ENCODE measurements at regions not wholly inside any gene's neighbourhood (a gene's known extent, or its start where the extent isn't known, plus 50 kb on each side); places are given as distances from the start of the nearest gene placed in this dataset.

GRCh38 chr16:6331770-6332169, 1000.9 kb upstream of the RBFOX1 start:
- H3K27ac ChIP-seq (ENCODE audit: extremely low read depth, low read depth, low read length) = no peak overlapping the region
- H3K36me3 ChIP-seq (ENCODE audit: control insufficient read depth in 2 of 2, insufficient read depth in 1 of 2, low read length in 2 of 2) = no peaks in the 10 kb centered on the region
- no peak overlapping the region for H3K4me3 ChIP-seq (ENCODE audit: low read depth, low read length)
- H3K4me1 ChIP-seq (ENCODE audit: control insufficient read depth, insufficient read depth, low read length) = no peaks in the 10 kb centered on the region
- H3K9me3 ChIP-seq (ENCODE audit: control insufficient read depth, insufficient read depth, low read depth, low read length) = no peaks in the 10 kb centered on the region
- ChIA-PET POLR2A (no interaction called here), CTCF (interaction anchor here (0.6 to 0.8 kb wide), 2 partner anchors 312 to 655 kb away, joined by 3 to 4 read pairs; no protein-coding TSS in a partner anchor)
- TF ChIP-seq PATZ1 (tag by site-specific recombination; IDR thresholded peaks at IDR 0.05) = no peak
- TF ChIP-seq ZNF16 (tag by site-specific recombination; IDR thresholded peaks at IDR 0.05; ENCODE audit: low read depth) = no peak
- TF ChIP-seq, protein P1, sequence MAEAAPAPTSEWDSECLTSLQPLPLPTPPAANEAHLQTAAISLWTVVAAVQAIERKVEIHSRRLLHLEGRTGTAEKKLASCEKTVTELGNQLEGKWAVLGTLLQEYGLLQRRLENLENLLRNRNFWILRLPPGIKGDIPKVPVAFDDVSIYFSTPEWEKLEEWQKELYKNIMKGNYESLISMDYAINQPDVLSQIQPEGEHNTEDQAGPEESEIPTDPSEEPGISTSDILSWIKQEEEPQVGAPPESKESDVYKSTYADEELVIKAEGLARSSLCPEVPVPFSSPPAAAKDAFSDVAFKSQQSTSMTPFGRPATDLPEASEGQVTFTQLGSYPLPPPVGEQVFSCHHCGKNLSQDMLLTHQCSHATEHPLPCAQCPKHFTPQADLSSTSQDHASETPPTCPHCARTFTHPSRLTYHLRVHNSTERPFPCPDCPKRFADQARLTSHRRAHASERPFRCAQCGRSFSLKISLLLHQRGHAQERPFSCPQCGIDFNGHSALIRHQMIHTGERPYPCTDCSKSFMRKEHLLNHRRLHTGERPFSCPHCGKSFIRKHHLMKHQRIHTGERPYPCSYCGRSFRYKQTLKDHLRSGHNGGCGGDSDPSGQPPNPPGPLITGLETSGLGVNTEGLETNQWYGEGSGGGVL (tag by site-specific recombination; IDR thresholded peaks at IDR 0.05) = no peak
- no peak for TF ChIP-seq ZNF311 (tag by site-specific recombination; IDR thresholded peaks at IDR 0.05; ENCODE audit: borderline replicate concordance)
- no peak for TF ChIP-seq ZNF2 (tag by site-specific recombination; IDR thresholded peaks at IDR 0.05)
- TF ChIP-seq ZNF473 (tag by site-specific recombination; IDR thresholded peaks at IDR 0.05) = no peak
- TF ChIP-seq ZNF670 (tag by site-specific recombination; IDR thresholded peaks at IDR 0.05; ENCODE audit: low read depth) = no peak

DNA sequence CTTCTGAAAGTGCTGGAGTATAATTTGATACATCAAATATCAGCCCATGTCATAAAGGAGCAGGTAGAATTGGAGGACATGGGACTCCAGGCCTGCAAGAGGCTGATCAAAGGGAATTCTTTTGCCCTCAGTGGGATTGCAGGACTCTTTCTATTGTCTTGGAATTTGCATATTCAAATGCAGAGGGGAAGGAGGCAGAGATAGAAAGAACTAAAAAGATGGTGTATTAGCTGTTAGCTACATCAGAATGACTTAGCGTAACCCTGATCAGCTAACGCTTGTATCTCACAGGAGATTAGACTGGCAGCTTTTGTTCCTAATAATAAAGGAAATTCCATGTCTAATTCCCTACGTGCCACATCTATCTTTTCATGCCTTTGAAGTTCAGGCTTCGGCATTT, 1014.7 kb upstream of the RBFOX1 start:
- Histone ChIP-seq H3K27ac (ENCODE audit: extremely low read depth, low read depth, low read length) (no peak overlapping the region), H3K4me1 (ENCODE audit: control insufficient read depth, insufficient read depth, low read length) (no peaks in the 10 kb centered on the region), H3K4me3 (ENCODE audit: low read depth, low read length) (no peak overlapping the region), H3K9me3 (ENCODE audit: control insufficient read depth, insufficient read depth, low read depth, low read length) (no peaks in the 10 kb centered on the region), H3K36me3 (ENCODE audit: control insufficient read depth in 2 of 2, insufficient read depth in 1 of 2, low read length in 2 of 2) (no peaks in the 10 kb centered on the region)
- ChIA-PET CTCF (no interaction called here), POLR2A (no interaction called here)
- TF ChIP-seq ZNF843 (tag by site-specific recombination; IDR thresholded peaks at IDR 0.05) = no peak
- TF ChIP-seq ZNF404 (tag by site-specific recombination; IDR thresholded peaks at IDR 0.05) = no peak
- TF ChIP-seq, protein P2, sequence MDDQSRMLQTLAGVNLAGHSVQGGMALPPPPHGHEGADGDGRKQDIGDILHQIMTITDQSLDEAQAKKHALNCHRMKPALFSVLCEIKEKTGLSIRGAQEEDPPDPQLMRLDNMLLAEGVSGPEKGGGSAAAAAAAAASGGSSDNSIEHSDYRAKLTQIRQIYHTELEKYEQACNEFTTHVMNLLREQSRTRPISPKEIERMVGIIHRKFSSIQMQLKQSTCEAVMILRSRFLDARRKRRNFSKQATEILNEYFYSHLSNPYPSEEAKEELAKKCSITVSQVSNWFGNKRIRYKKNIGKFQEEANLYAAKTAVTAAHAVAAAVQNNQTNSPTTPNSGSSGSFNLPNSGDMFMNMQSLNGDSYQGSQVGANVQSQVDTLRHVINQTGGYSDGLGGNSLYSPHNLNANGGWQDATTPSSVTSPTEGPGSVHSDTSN (CRISPR knock-in tag; IDR thresholded peaks at IDR 0.05) = no peak
- no peak for TF ChIP-seq KLF8 (tag by site-specific recombination; IDR thresholded peaks at IDR 0.05)
- no peak for TF ChIP-seq TRIM28 (IDR thresholded peaks at IDR 0.05; ENCODE audit: borderline replicate concordance, low read length)
- TF ChIP-seq ZNF121 (tag by site-specific recombination; IDR thresholded peaks at IDR 0.05) = no peak
- TF ChIP-seq, protein P3, sequence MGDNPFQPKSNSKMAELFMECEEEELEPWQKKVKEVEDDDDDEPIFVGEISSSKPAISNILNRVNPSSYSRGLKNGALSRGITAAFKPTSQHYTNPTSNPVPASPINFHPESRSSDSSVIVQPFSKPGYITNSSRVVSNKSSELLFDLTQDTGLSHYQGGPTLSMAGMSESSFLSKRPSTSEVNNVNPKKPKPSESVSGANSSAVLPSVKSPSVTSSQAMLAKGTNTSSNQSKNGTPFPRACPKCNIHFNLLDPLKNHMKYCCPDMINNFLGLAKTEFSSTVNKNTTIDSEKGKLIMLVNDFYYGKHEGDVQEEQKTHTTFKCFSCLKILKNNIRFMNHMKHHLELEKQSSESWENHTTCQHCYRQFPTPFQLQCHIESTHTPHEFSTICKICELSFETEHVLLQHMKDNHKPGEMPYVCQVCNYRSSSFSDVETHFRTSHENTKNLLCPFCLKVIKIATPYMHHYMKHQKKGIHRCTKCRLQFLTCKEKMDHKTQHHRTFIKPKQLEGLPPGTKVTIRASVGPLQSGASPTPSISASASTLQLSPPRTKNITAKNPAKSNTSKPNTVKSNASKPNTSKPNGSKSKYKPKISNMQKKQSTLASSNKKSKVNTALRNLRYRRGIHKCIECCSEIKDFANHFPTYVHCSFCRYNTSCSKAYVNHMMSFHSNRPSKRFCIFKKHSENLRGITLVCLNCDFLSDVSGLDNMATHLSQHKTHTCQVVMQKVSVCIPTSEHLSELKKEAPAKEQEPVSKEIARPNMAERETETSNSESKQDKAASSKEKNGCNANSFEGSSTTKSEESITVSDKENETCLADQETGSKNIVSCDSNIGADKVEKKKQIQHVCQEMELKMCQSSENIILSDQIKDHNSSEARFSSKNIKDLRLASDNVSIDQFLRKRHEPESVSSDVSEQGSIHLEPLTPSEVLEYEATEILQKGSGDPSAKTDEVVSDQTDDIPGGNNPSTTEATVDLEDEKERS (tag by site-specific recombination; IDR thresholded peaks at IDR 0.05) = no peak
- no peak for TF ChIP-seq ZNF549 (tag by site-specific recombination; IDR thresholded peaks at IDR 0.05)
- no peak for TF ChIP-seq ZIC2 (tag by site-specific recombination; IDR thresholded peaks at IDR 0.05)
- no peak for TF ChIP-seq ZFHX2 (tag by site-specific recombination; conservative IDR thresholded peaks at IDR 0.05)
- no peak for TF ChIP-seq ZNF146 (tag by site-specific recombination; IDR thresholded peaks at IDR 0.05)
- no peak for TF ChIP-seq ZXDB (tag by site-specific recombination; IDR thresholded peaks at IDR 0.05)
- no peak for TF ChIP-seq PRDM10 (tag by site-specific recombination; IDR thresholded peaks at IDR 0.05)
- no peak for TF ChIP-seq MZF1 (tag by site-specific recombination; IDR thresholded peaks at IDR 0.05; ENCODE audit: borderline replicate concordance)
- TF ChIP-seq, protein P4, sequence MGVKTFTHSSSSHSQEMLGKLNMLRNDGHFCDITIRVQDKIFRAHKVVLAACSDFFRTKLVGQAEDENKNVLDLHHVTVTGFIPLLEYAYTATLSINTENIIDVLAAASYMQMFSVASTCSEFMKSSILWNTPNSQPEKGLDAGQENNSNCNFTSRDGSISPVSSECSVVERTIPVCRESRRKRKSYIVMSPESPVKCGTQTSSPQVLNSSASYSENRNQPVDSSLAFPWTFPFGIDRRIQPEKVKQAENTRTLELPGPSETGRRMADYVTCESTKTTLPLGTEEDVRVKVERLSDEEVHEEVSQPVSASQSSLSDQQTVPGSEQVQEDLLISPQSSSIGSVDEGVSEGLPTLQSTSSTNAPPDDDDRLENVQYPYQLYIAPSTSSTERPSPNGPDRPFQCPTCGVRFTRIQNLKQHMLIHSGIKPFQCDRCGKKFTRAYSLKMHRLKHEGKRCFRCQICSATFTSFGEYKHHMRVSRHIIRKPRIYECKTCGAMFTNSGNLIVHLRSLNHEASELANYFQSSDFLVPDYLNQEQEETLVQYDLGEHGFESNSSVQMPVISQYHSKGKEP (tag by site-specific recombination; IDR thresholded peaks at IDR 0.05) = no peak
- TF ChIP-seq SCRT2 (tag by site-specific recombination; IDR thresholded peaks at IDR 0.05) = no peak

Measured in HEK293 (cell line).